Keratinocyte (primary cell): ENCODE measurements at regions not wholly inside any gene's neighbourhood (a gene's known extent, or its start where the extent isn't known, plus 50 kb on each side); places are given as distances from the start of the nearest gene placed in this dataset.

Experiments
- DNase-seq: peaks from one replicate; pipeline ENCODE4 v3.0.0-alpha.2; 2011; ENCODE audit warnings: low read depth, missing footprints, low spot score
- FAIRE-seq: peaks from 2 replicates; lab custom pipeline; 2011; peaks lifted over from hg19 to GRCh38; lab: Jason Lieb, UNC
- H2AFZ ChIP-seq: 2 replicates; pipeline ENCODE4 v1.6.0; 2012; ENCODE audit warnings: low read length, control low read depth, inconsistent platforms; ENCODE audit not compliant: control insufficient read depth
- H3K27ac ChIP-seq: 2 replicates; pipeline ENCODE4 v1.5.1; 2011; ENCODE audit warnings: low read length; ENCODE audit not compliant: control insufficient read depth, insufficient read depth
- H3K27me3 ChIP-seq: 3 replicates; pipeline ENCODE4 v1.6.0; 2011; ENCODE audit warnings: low read length; ENCODE audit not compliant: control insufficient read depth, insufficient read depth; ENCODE audit errors: extremely low read depth
- H3K36me3 ChIP-seq, 2 experiments: 2 replicates in 1 of 2; 3 replicates in 1 of 2; pipeline ENCODE4 v1.5.1; 2011; ENCODE audit warnings: low read length in 2 of 2, mild to moderate bottlenecking in 1 of 2; ENCODE audit not compliant: control insufficient read depth in 2 of 2, insufficient read depth in 2 of 2; ENCODE audit errors: extremely low read depth in 1 of 2
- H3K4me1 ChIP-seq: 3 replicates; pipeline ENCODE4 v1.5.1; 2011; ENCODE audit warnings: low read length; ENCODE audit not compliant: control insufficient read depth, insufficient read depth; ENCODE audit errors: extremely low read depth
- H3K4me2 ChIP-seq: 3 replicates; pipeline ENCODE4 v1.6.0; 2011; ENCODE audit warnings: low read depth, low read length; ENCODE audit not compliant: control insufficient read depth, insufficient read depth; ENCODE audit errors: extremely low read depth
- H3K4me3 ChIP-seq, 3 experiments: fragments of 200-600 bp in 1 of 3; sonication (generic) in 1 of 3; 2 replicates in 2 of 3; 3 replicates in 1 of 3; pipeline ENCODE4 v1.5.1; 2011 to 2016; ENCODE audit warnings: low read length in 3 of 3, mild to moderate bottlenecking in 3 of 3, control low read depth in 2 of 3, inconsistent platforms in 1 of 3, low read depth in 1 of 3, mixed read lengths in 1 of 3, mixed run types in 1 of 3, moderate library complexity in 1 of 3; ENCODE audit not compliant: control insufficient read depth in 2 of 3, insufficient read depth in 2 of 3; ENCODE audit errors: extremely low read depth in 1 of 3
- H3K79me2 ChIP-seq: 2 replicates; pipeline ENCODE4 v1.6.0; 2012; ENCODE audit warnings: low read length; ENCODE audit not compliant: control insufficient read depth, insufficient read depth
- H3K9ac ChIP-seq: 3 replicates; pipeline ENCODE4 v1.6.0; 2011; ENCODE audit warnings: low read length; ENCODE audit not compliant: control insufficient read depth, insufficient read depth; ENCODE audit errors: extremely low read depth
- H3K9me1 ChIP-seq: 3 replicates; pipeline ENCODE4 v1.6.0; 2011; ENCODE audit warnings: low read length; ENCODE audit not compliant: control insufficient read depth, insufficient read depth; ENCODE audit errors: extremely low read depth
- H3K9me3 ChIP-seq: 2 replicates; pipeline ENCODE4 v1.5.1; 2012; ENCODE audit warnings: low read depth, low read length; ENCODE audit not compliant: control insufficient read depth
- H4K20me1 ChIP-seq: 3 replicates; pipeline ENCODE4 v1.6.0; 2011; ENCODE audit warnings: low read length; ENCODE audit not compliant: control insufficient read depth, insufficient read depth; ENCODE audit errors: extremely low read depth
- CTCF ChIP-seq, 3 experiments: IDR thresholded peaks in 1 of 3; conservative IDR thresholded peaks in 1 of 3; optimal IDR thresholded peaks in 1 of 3; 2 replicates in 2 of 3; 3 replicates in 1 of 3; pipeline versions ENCODE3 to v1.5.1; 2011; ENCODE audit warnings: low read length in 3 of 3, mild to moderate bottlenecking in 3 of 3, moderate library complexity in 2 of 3, control low read depth in 1 of 3, inconsistent platforms in 1 of 3; ENCODE audit not compliant: insufficient read depth in 2 of 3; ENCODE audit errors: extremely low read depth in 1 of 3
- EZH2 ChIP-seq: IDR thresholded peaks from one replicate; pipeline ENCODE4 v1.6.1; 2012; ENCODE audit warnings: inconsistent platforms, mild to moderate bottlenecking, low read length, moderate library complexity
- dilution Hi-C: fragments of 300-500 bp; cut with MboI; formaldehyde crosslinking; loops from one replicate; pipeline ENCODE4 v1.7.0; 2020; ENCODE audit warnings: low sequenced_read_pairs; ENCODE audit not compliant: extremely low pct_ligation_motif_present

- no peak for FAIRE-seq
- no peak for TF ChIP-seq EZH2
- no peak for TF ChIP-seq CTCF (optimal IDR thresholded peaks at IDR 0.05 in 1 of 3, IDR thresholded peaks at IDR 0.05 in 1 of 3, conservative IDR thresholded peaks at IDR 0.05 in 1 of 3; ENCODE audit: extremely low read depth in 1 of 3, insufficient read depth in 2 of 3, low read length in 3 of 3)
- no peak for DNase-seq
- Histone ChIP-seq H4K20me1 (no peaks in the 10 kb centered on the region), H2AFZ (no peak overlapping the region), H3K9me1 (no peaks in the 10 kb centered on the region), H3K79me2 (peaks cover 75% of the 10 kb centered on the region), H3K9ac (no peak overlapping the region), H3K27ac (no peak overlapping the region), H3K4me1 (peaks cover 21% of the 10 kb centered on the region), H3K4me3 (no peak overlapping the region), H3K9me3 (no peaks in the 10 kb centered on the region), H3K36me3 (no peaks in the 10 kb centered on the region), H3K4me2 (no peak overlapping the region), H3K27me3 (no peaks in the 10 kb centered on the region)
- dilution Hi-C loops = no loop called here
These were observed 284.0 kb downstream of the PTPRC start for GRCh38 chr1:198922638-198923430.

- peaks cover 74% of the 10 kb centered on the region for H3K79me2 ChIP-seq
- no peaks in the 10 kb centered on the region for H3K27me3 ChIP-seq
- H2AFZ ChIP-seq = no peak overlapping the region
- H3K9me1 ChIP-seq = no peaks in the 10 kb centered on the region
- H3K27ac ChIP-seq = no peak overlapping the region
- H4K20me1 ChIP-seq = no peaks in the 10 kb centered on the region
- DNase-seq = no peak
- no peaks in the 10 kb centered on the region for H3K36me3 ChIP-seq
- H3K4me2 ChIP-seq = no peak overlapping the region
- FAIRE-seq = no peak
- TF ChIP-seq EZH2 (no peak), CTCF (optimal IDR thresholded peaks at IDR 0.05 in 1 of 3, IDR thresholded peaks at IDR 0.05 in 1 of 3, conservative IDR thresholded peaks at IDR 0.05 in 1 of 3; ENCODE audit: extremely low read depth in 1 of 3, insufficient read depth in 2 of 3, low read length in 3 of 3) (no peak)
- H3K9me3 ChIP-seq = no peaks in the 10 kb centered on the region
- dilution Hi-C loops = no loop called here
- peaks cover 11% of the 10 kb centered on the region for H3K4me1 ChIP-seq
- no peak overlapping the region for H3K9ac ChIP-seq
- no peak overlapping the region for H3K4me3 ChIP-seq
These were observed 285.2 kb downstream of the PTPRC start for GRCh38 chr1:198923993-198924392.
